ENCODE measurements at regions not wholly inside any gene's neighbourhood (a gene's known extent, or its start where the extent isn't known, plus 50 kb on each side); places are given as distances from the start of the nearest gene placed in this dataset.

- no peak for TF ChIP-seq YY1 (IDR thresholded peaks at IDR 0.05; ENCODE audit: extremely low read depth, insufficient replicate concordance, low read depth, low read length)
- TF ChIP-seq, protein P1, sequence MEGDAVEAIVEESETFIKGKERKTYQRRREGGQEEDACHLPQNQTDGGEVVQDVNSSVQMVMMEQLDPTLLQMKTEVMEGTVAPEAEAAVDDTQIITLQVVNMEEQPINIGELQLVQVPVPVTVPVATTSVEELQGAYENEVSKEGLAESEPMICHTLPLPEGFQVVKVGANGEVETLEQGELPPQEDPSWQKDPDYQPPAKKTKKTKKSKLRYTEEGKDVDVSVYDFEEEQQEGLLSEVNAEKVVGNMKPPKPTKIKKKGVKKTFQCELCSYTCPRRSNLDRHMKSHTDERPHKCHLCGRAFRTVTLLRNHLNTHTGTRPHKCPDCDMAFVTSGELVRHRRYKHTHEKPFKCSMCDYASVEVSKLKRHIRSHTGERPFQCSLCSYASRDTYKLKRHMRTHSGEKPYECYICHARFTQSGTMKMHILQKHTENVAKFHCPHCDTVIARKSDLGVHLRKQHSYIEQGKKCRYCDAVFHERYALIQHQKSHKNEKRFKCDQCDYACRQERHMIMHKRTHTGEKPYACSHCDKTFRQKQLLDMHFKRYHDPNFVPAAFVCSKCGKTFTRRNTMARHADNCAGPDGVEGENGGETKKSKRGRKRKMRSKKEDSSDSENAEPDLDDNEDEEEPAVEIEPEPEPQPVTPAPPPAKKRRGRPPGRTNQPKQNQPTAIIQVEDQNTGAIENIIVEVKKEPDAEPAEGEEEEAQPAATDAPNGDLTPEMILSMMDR (IDR thresholded peaks at IDR 0.05 in 2 of 3, conservative IDR thresholded peaks at IDR 0.05 in 1 of 3; ENCODE audit: borderline replicate concordance in 1 of 3, insufficient read depth in 1 of 3, low read depth in 2 of 3, low read length in 2 of 3) = no peak
- TF ChIP-seq EZH2 (IDR thresholded peaks at IDR 0.05) = no peak
- TF ChIP-seq ZBTB33 (IDR thresholded peaks at IDR 0.05; ENCODE audit: extremely low read depth, insufficient replicate concordance, low read length) = no peak
These were observed 295.9 kb downstream of the GATA3 start for GRCh38 chr10:8350250-8350967.

All from HCT116 (cell line).